ENCODE measurements at regions not wholly inside any gene's neighbourhood (a gene's known extent, or its start where the extent isn't known, plus 50 kb on each side); places are given as distances from the start of the nearest gene placed in this dataset.

DNA sequence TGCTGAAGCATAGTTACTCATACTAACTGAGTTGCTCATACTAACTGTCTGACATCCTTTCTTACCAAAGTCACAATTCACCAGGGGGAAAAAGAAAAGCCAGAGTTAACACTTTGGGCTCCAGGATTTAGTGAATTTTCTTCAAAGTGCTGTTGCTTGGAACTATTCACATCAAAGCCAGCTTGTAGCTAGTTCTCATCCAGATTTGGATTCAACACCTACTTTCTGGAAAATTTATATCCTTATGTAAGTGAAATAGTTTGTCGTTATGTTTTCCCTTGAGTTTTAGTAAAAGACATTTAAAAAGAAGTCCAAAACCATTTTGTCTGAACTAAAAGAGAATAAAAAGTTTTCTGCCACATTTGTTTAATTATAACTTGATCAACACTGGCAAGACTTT, 264.6 kb downstream of the BRINP2 start:
- TF ChIP-seq, protein P1, sequence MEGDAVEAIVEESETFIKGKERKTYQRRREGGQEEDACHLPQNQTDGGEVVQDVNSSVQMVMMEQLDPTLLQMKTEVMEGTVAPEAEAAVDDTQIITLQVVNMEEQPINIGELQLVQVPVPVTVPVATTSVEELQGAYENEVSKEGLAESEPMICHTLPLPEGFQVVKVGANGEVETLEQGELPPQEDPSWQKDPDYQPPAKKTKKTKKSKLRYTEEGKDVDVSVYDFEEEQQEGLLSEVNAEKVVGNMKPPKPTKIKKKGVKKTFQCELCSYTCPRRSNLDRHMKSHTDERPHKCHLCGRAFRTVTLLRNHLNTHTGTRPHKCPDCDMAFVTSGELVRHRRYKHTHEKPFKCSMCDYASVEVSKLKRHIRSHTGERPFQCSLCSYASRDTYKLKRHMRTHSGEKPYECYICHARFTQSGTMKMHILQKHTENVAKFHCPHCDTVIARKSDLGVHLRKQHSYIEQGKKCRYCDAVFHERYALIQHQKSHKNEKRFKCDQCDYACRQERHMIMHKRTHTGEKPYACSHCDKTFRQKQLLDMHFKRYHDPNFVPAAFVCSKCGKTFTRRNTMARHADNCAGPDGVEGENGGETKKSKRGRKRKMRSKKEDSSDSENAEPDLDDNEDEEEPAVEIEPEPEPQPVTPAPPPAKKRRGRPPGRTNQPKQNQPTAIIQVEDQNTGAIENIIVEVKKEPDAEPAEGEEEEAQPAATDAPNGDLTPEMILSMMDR (conservative IDR thresholded peaks at IDR 0.05; ENCODE audit: low read length), result no peak
- no peak for TF ChIP-seq EZH2phosphoT487 (IDR thresholded peaks at IDR 0.05; ENCODE audit: borderline replicate concordance, low read depth, low read length)

Measured in OCI-LY7 (cell line).